ENCODE measurements at regions not wholly inside any gene's neighbourhood (a gene's known extent, or its start where the extent isn't known, plus 50 kb on each side); places are given as distances from the start of the nearest gene placed in this dataset.

- H3K4me1 ChIP-seq (ENCODE audit: insufficient read depth, low read length, poor library complexity, severe bottlenecking), result no peaks in the 10 kb centered on the region
- no peaks in the 10 kb centered on the region for H3K9me2 ChIP-seq (replicated peaks; ENCODE audit: low read depth, low read length)
- no peak overlapping the region for H3K9ac ChIP-seq (ENCODE audit: low read depth, low read length, poor library complexity, severe bottlenecking)
- H3K4me2 ChIP-seq (ENCODE audit: low read depth, low read length, poor library complexity, severe bottlenecking), result no peak overlapping the region
- no peaks in the 10 kb centered on the region for H3K27me3 ChIP-seq (ENCODE audit: insufficient read depth, low read length, poor library complexity, severe bottlenecking)
- H3K36me3 ChIP-seq (ENCODE audit: insufficient read depth, low read length), result no peaks in the 10 kb centered on the region
- H3K4me3 ChIP-seq (ENCODE audit: low read length, poor library complexity, severe bottlenecking), result no peak overlapping the region
- no peak for TF ChIP-seq EZH2phosphoT487 (IDR thresholded peaks at IDR 0.05; ENCODE audit: borderline replicate concordance)
- no peak for TF ChIP-seq CTCF (conservative IDR thresholded peaks at IDR 0.05; ENCODE audit: low read length)
- H3K79me2 ChIP-seq (ENCODE audit: insufficient read depth, low read length), result no peaks in the 10 kb centered on the region
- no peak overlapping the region for H2AFZ ChIP-seq (ENCODE audit: low read length)
- no peaks in the 10 kb centered on the region for H4K20me1 ChIP-seq (ENCODE audit: insufficient read depth, low read length, poor library complexity, severe bottlenecking)
- no peaks in the 10 kb centered on the region for H3F3A ChIP-seq (ENCODE audit: low read depth)
- no peaks in the 10 kb centered on the region for H3K9me3 ChIP-seq (ENCODE audit: insufficient read depth, low read depth, low read length)
Observed at GRCh38 chr16:76669288-76669687, 392.1 kb downstream of the CNTNAP4 start.

DNA sequence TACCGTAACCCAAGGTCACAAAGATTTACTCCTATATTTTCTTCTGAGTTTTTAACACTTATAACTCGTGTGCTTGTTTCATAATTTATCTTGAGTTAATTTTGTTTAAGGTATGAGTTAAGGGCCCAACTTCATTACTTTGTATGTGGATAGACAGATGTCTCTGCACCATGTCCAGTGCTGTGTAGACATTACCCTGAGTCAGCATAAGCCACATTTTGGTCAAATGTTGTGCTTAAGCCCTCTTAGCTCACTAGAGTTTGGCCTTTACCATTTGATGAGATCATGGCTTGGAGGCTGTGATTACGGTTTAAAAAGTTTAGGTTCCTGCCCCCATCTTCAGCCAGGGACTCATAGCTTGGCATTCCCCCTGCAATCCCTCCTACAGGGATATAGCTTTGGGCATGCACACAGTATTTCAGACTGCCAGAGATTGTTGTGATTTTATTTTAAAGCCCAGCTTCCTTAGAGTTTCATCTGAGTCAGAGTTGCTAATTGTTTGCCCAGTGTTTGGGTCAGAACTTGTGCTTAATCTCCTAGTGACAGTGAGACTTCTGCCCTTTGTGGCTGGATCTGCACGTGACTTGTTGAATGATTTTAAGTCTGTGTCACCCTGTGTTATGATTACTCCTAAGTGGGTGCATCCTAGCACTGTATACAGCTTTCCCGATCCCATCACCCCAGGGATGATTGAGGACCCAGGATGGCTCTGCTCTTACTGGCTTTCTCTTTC lies 393.1 kb downstream of the CNTNAP4 start:
- H3F3A ChIP-seq (ENCODE audit: low read depth), result no peaks in the 10 kb centered on the region
- TF ChIP-seq EZH2phosphoT487 (IDR thresholded peaks at IDR 0.05; ENCODE audit: borderline replicate concordance), result no peak
- TF ChIP-seq CTCF (conservative IDR thresholded peaks at IDR 0.05; ENCODE audit: low read length), result no peak
- H3K9ac ChIP-seq (ENCODE audit: low read depth, low read length, poor library complexity, severe bottlenecking), result no peak overlapping the region
- no peaks in the 10 kb centered on the region for H3K36me3 ChIP-seq (ENCODE audit: insufficient read depth, low read length)
- no peaks in the 10 kb centered on the region for H3K4me1 ChIP-seq (ENCODE audit: insufficient read depth, low read length, poor library complexity, severe bottlenecking)
- H4K20me1 ChIP-seq (ENCODE audit: insufficient read depth, low read length, poor library complexity, severe bottlenecking), result no peaks in the 10 kb centered on the region
- H3K27me3 ChIP-seq (ENCODE audit: insufficient read depth, low read length, poor library complexity, severe bottlenecking), result no peaks in the 10 kb centered on the region
- no peaks in the 10 kb centered on the region for H3K9me3 ChIP-seq (ENCODE audit: insufficient read depth, low read depth, low read length)
- H2AFZ ChIP-seq (ENCODE audit: low read length), result no peak overlapping the region
- no peaks in the 10 kb centered on the region for H3K9me2 ChIP-seq (replicated peaks; ENCODE audit: low read depth, low read length)
- no peak overlapping the region for H3K4me2 ChIP-seq (ENCODE audit: low read depth, low read length, poor library complexity, severe bottlenecking)
- no peak overlapping the region for H3K4me3 ChIP-seq (ENCODE audit: low read length, poor library complexity, severe bottlenecking)
- no peaks in the 10 kb centered on the region for H3K79me2 ChIP-seq (ENCODE audit: insufficient read depth, low read length)

DNA sequence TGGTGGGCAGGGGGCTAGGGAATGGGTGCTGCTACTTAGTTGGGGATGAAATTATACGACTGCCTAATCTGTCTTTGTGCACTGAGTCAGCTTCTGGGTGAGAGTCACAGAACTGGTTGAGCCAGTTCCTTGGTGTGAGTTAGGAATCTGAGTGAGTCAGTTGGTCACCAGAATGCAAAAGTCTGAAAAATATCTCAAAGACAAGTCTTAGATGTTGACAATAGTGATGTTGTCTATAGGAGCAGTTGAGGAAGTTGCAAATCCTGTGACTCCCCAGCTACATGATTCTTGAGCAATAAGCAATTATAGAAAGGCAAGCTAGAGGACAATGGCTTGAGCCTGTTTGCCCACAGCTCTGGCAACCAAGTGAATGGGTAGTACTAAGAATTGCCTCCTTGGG lies 399.2 kb downstream of the CNTNAP4 start:
- no peaks in the 10 kb centered on the region for H3K27me3 ChIP-seq (ENCODE audit: insufficient read depth, low read length, poor library complexity, severe bottlenecking)
- no peak overlapping the region for H3K4me2 ChIP-seq (ENCODE audit: low read depth, low read length, poor library complexity, severe bottlenecking)
- H3K79me2 ChIP-seq (ENCODE audit: insufficient read depth, low read length), result no peaks in the 10 kb centered on the region
- H3K9me3 ChIP-seq (ENCODE audit: insufficient read depth, low read depth, low read length), result no peaks in the 10 kb centered on the region
- TF ChIP-seq CTCF (conservative IDR thresholded peaks at IDR 0.05; ENCODE audit: low read length) (no peak), EZH2phosphoT487 (IDR thresholded peaks at IDR 0.05; ENCODE audit: borderline replicate concordance) (no peak)
- H3K9me2 ChIP-seq (replicated peaks; ENCODE audit: low read depth, low read length), result no peaks in the 10 kb centered on the region
- no peaks in the 10 kb centered on the region for H3K4me1 ChIP-seq (ENCODE audit: insufficient read depth, low read length, poor library complexity, severe bottlenecking)
- no peaks in the 10 kb centered on the region for H3K36me3 ChIP-seq (ENCODE audit: insufficient read depth, low read length)
- no peak overlapping the region for H3K4me3 ChIP-seq (ENCODE audit: low read length, poor library complexity, severe bottlenecking)
- H2AFZ ChIP-seq (ENCODE audit: low read length), result no peak overlapping the region
- H4K20me1 ChIP-seq (ENCODE audit: insufficient read depth, low read length, poor library complexity, severe bottlenecking), result no peaks in the 10 kb centered on the region
- no peak overlapping the region for H3K9ac ChIP-seq (ENCODE audit: low read depth, low read length, poor library complexity, severe bottlenecking)
- no peaks in the 10 kb centered on the region for H3F3A ChIP-seq (ENCODE audit: low read depth)
